C1 segment of cervical spinal cord (tissue), 14 donors: ENCODE measurements at regions not wholly inside any gene's neighbourhood (a gene's known extent, or its start where the extent isn't known, plus 50 kb on each side); places are given as distances from the start of the nearest gene placed in this dataset.
"Not testable (repeated sequence)": the region's sequence is repeated elsewhere in the genome, so short reads cannot be mapped to it uniquely, and the experiment has no call there.

Experiments used
- DNase-seq, 14 donors: peaks; one replicate each; lab custom pipeline; 2025; lab: John Stamatoyannopoulos, UW

DNA sequence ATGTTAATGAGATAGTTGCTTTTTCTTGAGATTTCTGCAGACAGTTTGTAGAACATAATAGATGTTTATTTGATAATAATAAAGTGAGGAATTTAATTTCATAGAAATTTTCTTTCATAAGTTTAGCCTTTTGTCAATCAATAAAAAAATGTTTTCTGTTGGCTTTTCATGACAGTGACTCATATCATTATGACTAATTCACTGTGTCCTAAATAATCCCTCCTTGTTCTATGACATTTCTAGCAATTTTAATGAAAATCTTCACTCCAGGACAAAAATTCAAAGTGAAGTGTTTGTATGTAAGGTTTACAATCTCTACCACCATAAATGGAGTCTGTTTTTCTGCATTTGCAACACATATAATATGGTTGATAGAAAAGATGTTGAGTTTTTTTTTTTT, 109.9 kb downstream of the UTRN start:
- DNase-seq: no peak

DNA sequence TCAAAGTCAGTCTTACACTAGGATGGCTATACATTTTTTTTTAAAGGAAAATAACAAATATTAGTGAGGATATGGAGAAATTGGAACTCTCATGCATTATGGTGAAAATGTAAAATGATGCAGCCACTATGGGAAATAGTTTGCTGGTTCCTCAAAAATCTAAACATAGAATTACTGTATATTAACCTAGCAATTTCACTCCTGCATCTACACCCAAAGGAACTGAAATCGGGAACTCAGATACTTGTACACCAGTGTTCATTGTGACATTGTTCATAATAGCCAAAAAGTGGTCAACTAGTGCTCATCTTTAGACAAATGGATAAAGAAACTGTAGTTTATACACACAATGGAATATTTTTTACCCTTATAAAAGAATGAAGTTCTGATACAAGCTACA, 110.7 kb downstream of the UTRN start:
- DNase-seq: no peak

DNA sequence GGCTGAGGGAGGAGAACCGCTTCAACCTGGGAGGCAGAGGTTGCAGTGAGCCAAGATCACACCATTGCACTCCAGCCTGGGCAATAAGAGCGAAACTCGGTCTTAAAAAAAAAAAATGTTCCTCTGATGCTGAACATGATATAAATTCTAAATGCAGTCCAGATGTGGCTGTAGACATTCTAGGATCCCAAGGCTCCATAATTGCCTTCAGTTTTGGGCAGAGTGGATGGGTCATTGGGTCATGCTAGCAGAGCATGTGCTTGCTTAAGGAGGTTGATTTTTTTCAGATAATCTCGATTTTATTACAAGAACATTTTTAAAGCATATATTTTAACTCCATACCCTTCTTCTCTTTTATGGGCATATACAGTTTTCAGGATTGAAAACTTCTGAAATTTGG, 112.0 kb downstream of the UTRN start:
- DNase-seq: no peak

DNA sequence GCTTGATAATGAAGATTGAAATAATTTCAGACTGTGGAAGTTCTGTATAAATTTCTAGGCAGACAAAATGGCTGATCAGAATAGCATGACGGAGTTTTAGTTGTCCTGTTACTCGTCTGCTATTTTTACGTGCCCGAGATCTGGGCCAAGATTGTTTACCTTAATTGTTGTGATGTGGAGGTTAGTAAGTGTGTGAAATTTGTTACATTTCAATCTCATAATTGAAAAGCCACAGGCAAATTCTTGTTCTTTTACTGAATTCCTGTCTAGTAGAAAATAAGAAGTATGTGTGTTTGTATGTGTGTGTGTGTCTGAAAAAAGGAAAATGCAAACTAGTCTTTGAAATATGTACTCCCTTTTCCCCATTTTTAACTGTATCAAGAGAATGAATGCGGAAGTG, 115.2 kb downstream of the UTRN start:
- no peak for DNase-seq

DNA sequence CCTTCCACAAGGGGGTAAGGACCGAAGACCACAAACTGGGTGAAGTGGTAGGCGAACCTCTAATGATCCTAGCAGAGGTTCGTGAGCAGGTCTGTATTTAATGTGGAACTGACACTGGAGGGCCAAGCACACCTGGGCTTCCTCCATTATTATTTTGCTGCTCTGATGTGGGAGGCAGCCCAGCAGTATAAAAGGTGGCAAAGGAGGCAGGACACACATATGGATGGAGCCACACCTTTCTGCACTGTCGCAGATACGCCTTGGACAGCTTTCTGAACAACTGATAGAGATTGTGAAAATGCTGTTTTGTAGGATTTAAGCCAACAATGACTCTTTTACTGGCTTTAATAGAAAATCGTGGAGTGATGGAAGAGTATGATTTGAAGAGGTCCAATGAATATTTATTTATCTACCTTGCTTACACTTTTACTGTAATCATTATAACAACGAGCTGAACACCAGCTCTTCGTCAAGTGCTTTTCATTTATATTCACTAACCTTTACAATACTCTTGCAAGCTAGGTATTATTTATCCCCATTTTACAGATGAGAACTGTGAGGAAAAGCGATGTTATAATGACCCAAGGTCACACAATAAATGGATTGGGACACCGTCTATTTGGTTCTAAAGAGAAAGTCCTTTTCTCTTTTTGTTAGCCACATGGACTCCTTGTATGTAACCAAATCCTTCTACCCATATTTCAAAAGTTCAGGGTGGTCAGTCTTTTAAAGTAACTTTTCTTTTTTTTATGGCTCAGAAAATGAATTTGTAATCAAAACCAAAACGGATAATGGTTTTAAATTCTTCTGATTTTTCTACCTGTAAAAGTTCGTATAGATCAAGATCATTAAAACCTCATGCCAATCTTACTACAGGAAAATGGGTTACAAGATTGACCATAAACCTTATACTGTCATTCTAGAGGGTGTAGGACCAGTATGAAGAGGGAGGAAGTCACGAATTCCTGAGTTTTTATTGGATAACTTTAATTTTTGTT, 116.9 kb downstream of the UTRN start:
- DNase-seq: no peak

DNA sequence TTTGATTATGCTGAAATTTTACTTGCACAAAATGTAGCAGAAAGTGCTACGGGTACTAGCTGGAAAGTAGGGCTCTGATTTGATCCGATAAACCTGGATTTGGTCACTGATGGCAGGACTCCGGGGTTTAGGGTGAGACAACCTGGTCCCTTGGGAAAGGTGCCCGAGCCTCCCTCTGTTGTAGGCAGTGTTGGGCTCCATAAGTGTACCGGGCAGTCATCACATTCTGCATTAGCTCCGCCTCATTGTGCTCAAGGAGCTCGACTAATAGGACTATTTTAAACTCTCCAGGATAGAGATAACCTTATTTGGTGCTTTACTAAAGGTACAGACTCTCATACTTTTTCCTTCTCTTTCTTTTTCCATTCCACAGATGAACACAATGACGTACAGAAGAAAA, 117.6 kb downstream of the UTRN start:
- DNase-seq: no peak

DNA sequence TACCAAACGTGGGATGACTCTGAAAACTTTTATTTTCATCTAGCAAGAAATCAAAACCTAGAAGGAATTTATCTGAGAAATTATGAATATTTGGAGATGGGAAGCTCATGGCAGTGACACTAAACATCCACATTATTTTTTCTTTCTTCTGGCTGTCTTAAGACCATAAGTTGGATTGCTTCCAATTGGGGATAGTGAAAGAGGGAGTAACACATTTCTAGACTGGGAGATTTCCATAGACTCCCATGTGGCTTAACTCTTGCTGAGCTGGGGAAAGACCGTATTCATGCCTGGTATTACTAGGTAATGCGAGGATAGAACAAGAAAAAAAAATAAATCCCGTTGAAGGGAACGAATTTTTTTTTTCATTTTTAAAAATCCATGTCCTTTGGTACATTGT, 120.0 kb downstream of the UTRN start:
- no peak for DNase-seq

DNA sequence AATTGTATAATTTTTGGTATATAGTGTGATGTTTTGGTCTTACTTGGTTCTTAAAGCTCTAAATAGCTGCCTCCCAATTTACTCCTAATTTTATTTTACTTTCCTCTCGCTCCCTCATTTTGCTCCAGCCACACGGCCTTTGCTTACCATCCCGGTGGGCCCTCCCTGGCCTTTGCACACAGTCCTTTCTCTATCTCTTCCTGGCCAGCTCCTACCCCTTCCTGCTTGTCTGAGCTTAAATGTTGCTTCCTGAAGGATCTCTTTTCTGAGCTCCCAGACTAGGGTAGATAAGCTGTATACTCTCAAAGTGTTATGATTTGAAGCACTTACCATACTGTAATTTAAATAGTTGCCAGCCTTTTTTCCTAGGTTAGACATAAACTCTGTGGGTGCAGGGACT, 121.7 kb downstream of the UTRN start:
- no peak for DNase-seq

DNA sequence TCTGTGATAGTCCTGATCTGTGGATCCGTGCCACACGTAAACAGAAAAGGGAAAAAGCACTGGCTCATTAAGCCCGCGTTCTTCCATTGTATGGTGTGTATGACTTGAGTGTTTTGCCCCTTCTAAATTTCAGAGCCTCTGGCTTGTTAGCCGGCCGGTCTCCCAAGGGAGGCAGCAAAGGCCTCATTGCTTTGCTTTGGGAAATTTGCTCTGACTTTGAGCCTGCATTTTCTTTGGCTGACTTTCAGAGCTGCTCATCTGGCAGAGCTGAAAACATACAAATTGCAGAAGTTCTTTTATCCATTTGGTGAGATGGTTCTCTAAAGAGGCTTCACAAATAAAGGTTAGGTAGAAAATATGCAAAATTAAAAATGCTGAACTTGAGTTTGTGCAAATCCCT, 123.0 kb downstream of the UTRN start:
- DNase-seq: no peak

DNA sequence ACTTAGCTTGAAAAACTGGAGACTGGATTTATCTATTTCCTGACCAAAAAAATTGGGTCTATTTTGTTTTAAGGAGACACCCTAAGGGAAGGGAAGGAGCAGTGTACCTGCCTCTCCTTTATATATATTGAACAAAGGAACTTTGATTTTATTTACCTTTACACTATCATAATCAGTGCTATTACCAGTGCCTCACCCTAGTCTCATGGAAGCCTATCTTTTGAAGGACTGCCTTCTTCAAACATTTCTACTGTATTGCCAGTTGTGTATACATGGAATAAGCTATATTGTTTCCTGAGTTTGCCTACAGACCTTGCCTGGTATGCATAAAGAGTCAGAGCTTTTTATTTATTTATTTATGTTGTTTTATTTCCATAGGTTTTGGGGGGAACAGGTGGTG, 124.9 kb downstream of the UTRN start:
- DNase-seq: no peak

DNA sequence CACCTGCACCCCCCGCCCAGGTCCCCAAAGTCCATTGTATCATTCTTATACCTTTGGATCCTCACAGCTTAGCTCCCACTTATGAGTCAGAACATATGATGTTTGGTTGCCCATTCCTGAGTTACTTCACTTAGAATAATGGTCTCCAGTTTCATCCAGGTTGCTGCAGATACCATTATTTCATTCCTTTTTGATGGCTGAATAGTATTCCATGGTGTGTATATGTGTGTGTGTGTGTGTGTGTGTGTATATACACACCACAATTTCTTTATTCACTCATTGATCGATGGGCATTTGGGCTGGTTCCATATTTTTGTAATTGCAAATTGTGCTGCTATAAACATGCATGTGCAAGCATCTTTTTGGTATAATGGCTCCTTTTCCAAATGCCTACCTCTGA, 125.4 kb downstream of the UTRN start:
- DNase-seq: not testable (repeated sequence)

DNA sequence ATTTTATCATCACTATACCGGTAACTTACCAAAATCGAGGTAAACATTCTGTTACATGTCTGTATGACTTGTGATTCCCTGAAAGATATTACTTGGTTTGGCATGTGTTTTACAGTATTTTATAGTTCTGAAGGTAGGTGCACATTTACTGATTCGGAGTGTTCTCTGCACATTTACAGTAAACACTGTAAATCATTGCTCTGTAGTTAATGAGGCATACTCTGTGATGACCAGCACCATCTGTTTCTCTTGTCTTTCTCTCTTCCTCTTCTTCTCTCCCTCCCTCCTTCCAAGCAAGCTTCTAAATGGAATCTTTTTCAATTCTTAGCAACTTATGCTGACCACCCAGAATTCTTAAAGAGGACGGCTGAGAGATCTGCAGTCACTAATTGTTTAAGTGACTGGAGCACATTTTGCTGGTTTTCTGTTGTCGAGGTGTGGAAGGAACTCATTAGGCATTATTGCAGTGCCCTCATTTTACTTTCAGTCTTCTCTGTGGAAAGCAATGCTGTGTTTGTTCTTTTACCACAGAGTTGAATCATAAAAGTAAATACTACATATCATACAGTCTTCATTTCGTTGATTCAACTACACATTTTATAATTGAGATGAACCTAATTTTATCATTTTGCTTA, 126.5 kb downstream of the UTRN start:
- no peak for DNase-seq

DNA sequence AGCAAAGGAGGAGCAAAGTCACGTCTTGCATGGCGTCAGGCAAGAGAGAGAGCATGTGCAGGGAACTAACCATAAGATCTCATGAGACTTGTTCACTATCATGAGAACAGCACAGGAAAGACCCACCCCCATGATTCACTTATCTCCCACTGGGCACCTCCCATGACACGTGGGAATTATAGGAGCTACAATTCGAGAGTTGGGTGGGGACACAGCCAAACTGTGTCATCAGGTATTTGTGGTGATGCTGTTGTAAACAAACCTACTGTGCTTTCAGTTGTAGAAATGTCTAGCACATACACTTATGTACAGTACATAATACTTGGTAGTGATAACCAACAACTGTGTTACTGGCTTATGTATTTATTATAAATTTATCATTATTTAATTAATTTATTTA, 128.3 kb downstream of the UTRN start:
- DNase-seq: no peak

DNA sequence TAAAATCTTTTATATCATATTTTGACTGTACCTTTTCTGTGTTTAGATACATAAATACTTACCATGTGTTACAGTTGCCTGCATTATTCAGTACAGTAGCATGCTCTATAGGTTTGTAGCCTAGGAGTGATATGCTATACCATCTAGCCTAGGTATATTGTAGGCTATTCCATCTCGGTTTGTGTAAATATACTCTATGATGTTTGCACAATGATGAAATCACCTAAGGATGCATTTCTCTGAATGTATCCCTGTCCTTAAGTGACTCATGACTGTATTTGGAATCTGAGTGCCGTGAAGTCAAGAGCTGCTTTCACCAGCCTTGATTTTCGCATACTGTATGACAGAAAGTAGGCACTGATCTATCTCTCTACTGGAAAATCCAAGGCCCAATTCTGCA, 129.9 kb downstream of the UTRN start:
- no peak for DNase-seq

DNA sequence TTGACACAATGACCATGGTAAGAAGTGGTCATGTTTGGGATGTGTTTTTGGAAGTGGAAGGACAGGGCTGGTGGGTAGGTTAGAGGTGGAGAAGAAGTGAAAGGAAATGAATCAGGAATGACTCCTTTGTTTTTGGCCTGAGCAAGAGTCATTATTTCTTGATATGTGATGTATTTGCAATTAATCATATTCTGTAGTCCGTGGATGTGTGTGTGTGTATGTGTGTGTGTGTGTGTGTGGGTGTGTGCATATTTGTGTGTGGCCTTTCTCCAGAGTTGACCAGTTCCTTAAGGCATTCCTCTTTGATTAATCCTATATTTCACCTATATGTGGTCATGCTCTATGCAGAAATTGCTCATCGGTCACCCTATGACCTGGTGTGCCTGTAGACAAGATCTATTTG, 130.7 kb downstream of the UTRN start:
- DNase-seq: no peak

DNA sequence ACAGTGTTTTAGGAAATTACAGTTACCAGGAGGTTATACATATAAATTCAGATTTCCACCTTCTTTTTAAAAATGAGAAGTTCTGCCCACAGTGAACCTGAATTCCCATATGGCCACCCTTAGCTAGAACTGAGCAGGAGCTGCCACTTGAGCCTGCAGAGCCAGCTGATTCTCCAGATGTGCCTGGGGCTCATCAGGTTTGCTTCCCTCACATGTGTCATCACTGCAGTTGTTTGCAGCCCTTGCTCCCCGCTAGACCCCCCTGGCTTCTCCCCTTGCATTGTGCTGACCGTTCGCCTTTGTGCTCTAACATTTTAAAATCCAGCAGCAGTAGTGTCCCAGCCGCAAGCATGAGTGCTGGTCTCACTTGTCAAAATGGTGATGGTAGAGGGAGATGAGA, 131.1 kb downstream of the UTRN start:
- DNase-seq: no peak

DNA sequence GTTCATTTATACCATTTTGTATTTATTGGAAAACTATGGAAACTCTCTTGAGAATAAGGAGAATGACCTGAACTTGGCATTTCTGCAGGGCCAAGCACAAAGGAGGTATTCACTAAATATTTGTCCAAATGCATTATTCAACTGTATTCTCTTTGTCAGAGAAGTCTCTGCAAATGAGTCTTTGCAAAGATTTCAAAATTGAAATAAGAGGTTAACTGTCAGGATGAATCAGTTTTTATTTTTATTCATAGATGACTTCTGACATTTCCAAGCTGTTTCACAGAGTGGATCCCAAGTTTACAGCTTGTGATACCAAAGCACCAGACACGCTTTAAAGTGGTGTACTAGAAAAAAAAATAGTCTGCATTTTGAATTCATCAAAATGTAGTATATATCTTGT, 131.6 kb downstream of the UTRN start:
- no peak for DNase-seq

DNA sequence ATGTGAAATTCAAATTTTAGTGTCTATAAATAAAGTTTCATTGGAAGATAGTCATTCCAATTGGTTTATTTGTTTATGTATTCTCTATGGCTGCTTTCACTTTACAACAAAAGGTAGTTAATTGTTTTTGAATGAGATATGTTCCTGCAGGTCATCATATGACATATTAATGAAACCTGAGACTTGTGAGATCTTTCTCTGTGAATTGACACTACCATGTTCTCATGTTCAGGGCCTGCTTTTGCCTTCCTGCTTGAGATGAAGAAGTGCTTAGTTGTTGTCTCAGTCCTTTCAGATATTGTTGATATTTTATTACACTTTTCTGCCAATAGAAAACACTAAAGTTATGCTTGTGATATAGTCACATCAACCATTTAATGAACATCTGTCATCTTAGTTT, 132.5 kb downstream of the UTRN start:
- no peak for DNase-seq

DNA sequence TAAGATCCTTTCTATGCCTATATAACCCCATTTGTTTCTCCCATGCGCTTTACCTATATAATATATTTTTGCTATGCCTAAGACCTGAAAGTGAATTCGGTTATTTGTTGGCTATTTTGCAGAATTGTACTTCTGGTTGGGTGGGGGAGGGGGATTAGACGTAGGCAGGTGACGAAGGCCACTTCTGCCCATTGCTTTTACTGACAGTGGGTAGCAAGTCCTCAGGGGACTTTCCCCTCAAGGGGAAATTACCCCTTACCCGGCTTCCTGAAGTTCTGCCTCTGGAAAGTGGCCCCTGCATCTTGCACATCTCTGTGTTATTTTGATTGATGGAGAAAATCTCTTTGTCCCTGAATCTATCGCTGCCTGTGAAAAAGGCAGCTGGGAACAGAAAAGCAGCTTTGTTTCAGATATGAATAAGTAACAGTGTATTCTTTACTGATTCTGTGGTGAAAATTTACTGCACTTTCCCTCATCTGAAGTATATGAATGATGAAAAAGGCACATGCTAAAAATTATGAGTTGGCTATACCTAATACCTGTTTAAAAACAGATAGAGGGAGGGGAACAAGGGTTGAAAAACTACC, 133.9 kb downstream of the UTRN start:
- no peak for DNase-seq

DNA sequence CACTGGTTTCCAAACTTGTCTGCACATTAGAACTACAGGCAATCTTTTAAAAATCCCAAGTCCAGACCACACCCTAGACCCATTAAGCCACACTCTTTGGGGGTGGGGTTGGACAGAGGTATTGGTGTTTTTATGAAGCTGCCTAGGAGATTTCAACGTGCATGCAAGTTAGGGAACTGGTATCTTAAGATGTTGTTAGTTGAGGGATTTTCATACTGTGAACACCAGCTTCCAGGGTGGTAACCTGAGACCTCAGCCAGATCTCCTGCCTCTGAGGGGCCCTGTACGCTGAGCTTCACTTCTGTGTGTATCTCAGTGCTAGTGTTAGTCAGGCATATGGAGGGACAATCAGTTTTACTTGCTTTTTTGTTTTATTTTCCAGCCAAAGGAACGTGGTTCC, 138.0 kb downstream of the UTRN start:
- no peak for DNase-seq

DNA sequence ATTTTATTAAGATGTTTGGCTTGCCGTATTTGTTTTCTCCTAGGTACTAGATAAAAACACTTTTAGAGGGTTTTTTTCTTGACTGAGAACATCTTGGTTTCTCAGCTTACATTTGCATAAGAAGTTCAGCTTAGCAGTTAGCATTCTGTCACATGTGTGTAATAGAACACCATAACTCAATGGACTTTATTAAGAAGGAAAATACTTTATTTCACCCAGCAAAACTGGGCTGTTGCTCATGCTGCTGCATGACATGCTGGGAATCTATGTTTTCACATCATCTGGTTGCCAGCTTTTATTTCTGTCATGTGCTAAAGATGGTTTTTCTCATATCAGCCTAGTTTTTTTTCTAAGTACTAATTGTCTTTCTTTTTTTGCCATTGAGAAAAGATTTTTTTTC, 144.6 kb downstream of the UTRN start:
- no peak for DNase-seq

DNA sequence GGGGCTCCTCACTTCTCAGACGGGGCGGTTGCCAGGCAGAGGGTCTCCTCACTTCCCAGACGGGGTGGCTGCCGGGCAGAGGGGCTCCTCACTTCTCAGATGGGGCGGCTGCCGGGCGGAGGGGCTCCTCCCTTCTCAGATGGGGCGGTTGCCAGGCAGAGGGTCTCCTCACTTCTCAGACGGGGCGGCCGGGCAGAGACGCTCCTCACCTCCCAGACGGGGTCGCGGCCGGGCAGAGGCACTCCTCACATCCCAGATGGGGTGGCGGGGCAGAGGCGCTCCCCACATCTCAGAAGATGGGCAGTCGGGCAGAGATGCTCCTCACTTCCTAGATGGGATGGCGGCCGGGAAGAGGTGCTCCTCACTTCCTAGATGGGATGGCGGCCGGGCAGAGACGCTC, 148.3 kb downstream of the UTRN start:
- not testable (repeated sequence) for DNase-seq
